Karpas-422 (cell line): ENCODE measurements at regions not wholly inside any gene's neighbourhood (a gene's known extent, or its start where the extent isn't known, plus 50 kb on each side); places are given as distances from the start of the nearest gene placed in this dataset.

Experiments used
- DNase-seq: peaks from one replicate; pipeline ENCODE4 v3.0.0-alpha.2; 2015
- H2AFZ ChIP-seq: fragments of 200-600 bp; sonication (generic); 2 replicates; pipeline ENCODE4 v1.6.1; 2014; ENCODE audit warnings: antibody characterized with exemption, low read length, mixed read lengths
- H3K27ac ChIP-seq: fragments of 200-600 bp; sonication (generic); 2 replicates; pipeline ENCODE4 v1.5.1; 2014; ENCODE audit warnings: mild to moderate bottlenecking, low read length, moderate library complexity
- H3K27me3 ChIP-seq: fragments of 200-600 bp; sonication (generic); 2 replicates; pipeline ENCODE4 v1.6.1; 2014; ENCODE audit warnings: low read length, mixed read lengths
- H3K36me3 ChIP-seq: fragments of 200-600 bp; sonication (generic); 2 replicates; pipeline ENCODE4 v1.6.1; 2014; ENCODE audit warnings: low read length, mixed read lengths; ENCODE audit not compliant: insufficient read depth
- H3K4me1 ChIP-seq: fragments of 200-600 bp; sonication (generic); 2 replicates; pipeline ENCODE4 v1.6.1; 2014; ENCODE audit warnings: mild to moderate bottlenecking, low read length, mixed read lengths
- H3K4me2 ChIP-seq: fragments of 200-600 bp; sonication (generic); 2 replicates; pipeline ENCODE4 v1.6.1; 2014; ENCODE audit warnings: low read length, low read depth, mild to moderate bottlenecking; ENCODE audit not compliant: poor library complexity, severe bottlenecking
- H3K4me3 ChIP-seq: fragments of 200-600 bp; sonication (generic); 2 replicates; pipeline ENCODE4 v1.5.1; 2014; ENCODE audit warnings: mild to moderate bottlenecking, antibody characterized with exemption, low read length, mixed read lengths
- H3K79me2 ChIP-seq: fragments of 200-600 bp; sonication (generic); 2 replicates; pipeline ENCODE4 v1.6.1; 2014; ENCODE audit warnings: mild to moderate bottlenecking, low read length, mixed read lengths
- H3K9ac ChIP-seq: fragments of 200-600 bp; sonication (generic); 2 replicates; pipeline ENCODE4 v1.6.0; 2014; ENCODE audit warnings: low read length
- H3K9me2 ChIP-seq: fragments of 200-600 bp; sonication (generic), shearing (Covaris generic); replicated peaks from 2 replicates; pipeline ENCODE4 v1.6.0; 2014; ENCODE audit warnings: mild to moderate bottlenecking, low read length, moderate library complexity; ENCODE audit not compliant: insufficient read depth
- H3K9me3 ChIP-seq: fragments of 300-700, 200-600 bp; sonication (generic); 2 replicates; pipeline ENCODE4 v1.6.1; 2014; ENCODE audit warnings: low read length, mixed read lengths
- H4K20me1 ChIP-seq: fragments of 200-600 bp; sonication (generic); 2 replicates; pipeline ENCODE4 v1.6.1; 2014; ENCODE audit warnings: mild to moderate bottlenecking, antibody characterized with exemption, low read length, low read depth; ENCODE audit not compliant: insufficient read depth

DNA sequence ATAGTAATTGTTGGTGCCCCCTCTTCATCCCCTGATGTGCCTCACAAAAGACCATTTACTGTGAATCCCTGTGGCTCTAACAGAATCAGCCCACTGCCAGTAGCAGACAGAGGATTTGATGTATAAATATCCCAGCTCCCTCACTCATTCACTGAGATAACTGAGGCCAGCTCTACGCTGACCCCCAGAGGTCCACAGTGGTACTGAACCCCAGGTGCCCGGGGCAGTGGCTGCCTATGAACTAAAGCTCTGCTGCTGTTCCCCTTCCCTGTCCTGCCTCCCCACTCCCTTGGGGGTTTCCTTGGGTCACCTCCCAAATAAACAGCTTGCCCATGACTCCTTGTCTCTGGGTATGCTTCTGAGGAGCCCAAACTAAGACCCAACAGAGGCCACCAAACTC is 295.8 kb downstream of the FOXL1 start:
- Histone ChIP-seq H2AFZ (no peak overlapping the region), H3K4me1 (no peaks in the 10 kb centered on the region), H3K9me3 (no peaks in the 10 kb centered on the region), H3K4me2 (no peak overlapping the region), H3K4me3 (no peak overlapping the region), H3K27me3 (no peaks in the 10 kb centered on the region), H3K79me2 (no peaks in the 10 kb centered on the region), H3K9ac (no peak overlapping the region), H3K9me2 (no peaks in the 10 kb centered on the region), H3K36me3 (no peaks in the 10 kb centered on the region), H4K20me1 (no peaks in the 10 kb centered on the region), H3K27ac (no peak overlapping the region)
- DNase-seq, result peak; percentile 71

GRCh38 chr16:86876499-86876898 is 298.1 kb downstream of the FOXL1 start:
- DNase-seq, result no peak
- Histone ChIP-seq H3K27me3 (no peaks in the 10 kb centered on the region), H4K20me1 (no peaks in the 10 kb centered on the region), H3K4me3 (no peak overlapping the region), H3K9me3 (no peaks in the 10 kb centered on the region), H3K27ac (no peak overlapping the region), H3K4me2 (no peak overlapping the region), H3K4me1 (no peaks in the 10 kb centered on the region), H3K9ac (no peak overlapping the region), H3K9me2 (no peaks in the 10 kb centered on the region), H3K36me3 (no peaks in the 10 kb centered on the region), H3K79me2 (no peaks in the 10 kb centered on the region), H2AFZ (no peak overlapping the region)

DNA sequence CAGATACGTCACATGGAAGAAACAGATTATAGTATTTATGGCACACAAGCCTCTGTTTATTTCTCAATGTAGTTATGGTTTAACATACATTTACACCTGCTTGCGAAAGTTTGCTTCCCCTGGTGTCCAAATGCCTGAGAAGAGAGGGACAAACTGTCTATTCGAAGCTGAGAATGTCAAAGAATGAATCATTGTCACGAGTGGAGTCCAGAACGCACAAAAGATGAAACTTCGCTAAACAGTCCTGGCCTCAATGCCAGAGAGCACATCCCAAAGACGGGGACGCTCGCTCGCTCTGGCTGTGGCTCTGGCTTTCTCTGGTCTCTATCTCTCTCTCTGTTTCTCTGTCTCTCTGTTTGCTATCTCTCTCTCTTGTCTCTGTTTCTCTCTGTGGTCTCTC is 298.8 kb downstream of the FOXL1 start:
- Histone ChIP-seq H3K9ac (no peak overlapping the region), H3K9me2 (no peaks in the 10 kb centered on the region), H3K27ac (no peak overlapping the region), H2AFZ (no peak overlapping the region), H4K20me1 (no peaks in the 10 kb centered on the region), H3K79me2 (no peaks in the 10 kb centered on the region), H3K4me1 (no peaks in the 10 kb centered on the region), H3K27me3 (no peaks in the 10 kb centered on the region), H3K4me2 (no peak overlapping the region), H3K9me3 (no peaks in the 10 kb centered on the region), H3K4me3 (no peak overlapping the region), H3K36me3 (no peaks in the 10 kb centered on the region)
- no peak for DNase-seq

- no peaks in the 10 kb centered on the region for H3K36me3 ChIP-seq
- no peak overlapping the region for H3K9ac ChIP-seq
- DNase-seq, result no peak
- no peaks in the 10 kb centered on the region for H3K9me2 ChIP-seq
- H3K4me1 ChIP-seq, result no peaks in the 10 kb centered on the region
- H3K4me3 ChIP-seq, result no peak overlapping the region
- H2AFZ ChIP-seq, result no peak overlapping the region
- no peaks in the 10 kb centered on the region for H3K9me3 ChIP-seq
- no peaks in the 10 kb centered on the region for H4K20me1 ChIP-seq
- H3K27me3 ChIP-seq, result no peaks in the 10 kb centered on the region
- no peaks in the 10 kb centered on the region for H3K79me2 ChIP-seq
- no peak overlapping the region for H3K4me2 ChIP-seq
- H3K27ac ChIP-seq, result no peak overlapping the region
Observed at GRCh38 chr16:86877835-86878234, 299.5 kb downstream of the FOXL1 start.

- Histone ChIP-seq H3K4me1 (no peaks in the 10 kb centered on the region), H3K4me3 (no peak overlapping the region), H3K4me2 (no peak overlapping the region), H3K79me2 (no peaks in the 10 kb centered on the region), H3K36me3 (no peaks in the 10 kb centered on the region), H3K9me3 (no peaks in the 10 kb centered on the region), H3K27ac (no peak overlapping the region), H2AFZ (no peak overlapping the region), H4K20me1 (no peaks in the 10 kb centered on the region), H3K9ac (no peak overlapping the region), H3K9me2 (no peaks in the 10 kb centered on the region), H3K27me3 (no peaks in the 10 kb centered on the region)
- DNase-seq, result no peak
Observed at GRCh38 chr16:86878236-86879080, 300.1 kb downstream of the FOXL1 start.

DNA sequence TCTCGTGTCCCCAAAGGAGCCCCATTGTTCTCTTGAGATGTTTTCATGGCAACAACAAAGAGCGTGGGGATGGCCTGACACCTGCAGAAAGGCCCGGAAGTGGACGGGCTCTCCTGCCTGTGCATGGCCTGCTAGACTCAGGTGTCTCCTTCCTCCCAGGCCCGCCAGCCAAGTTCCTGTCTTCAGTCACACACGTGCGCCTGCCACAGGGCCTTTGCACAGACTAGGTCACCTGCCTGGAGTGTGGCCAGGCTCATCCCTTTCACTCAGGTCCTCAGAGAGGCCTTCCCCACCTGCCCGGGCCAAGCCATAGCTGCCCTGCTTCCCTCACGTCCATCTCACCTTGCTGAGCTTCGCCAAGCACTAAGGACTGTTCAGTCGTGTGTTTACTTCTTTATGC is 300.9 kb downstream of the FOXL1 start:
- H3K27ac ChIP-seq, result no peak overlapping the region
- no peaks in the 10 kb centered on the region for H4K20me1 ChIP-seq
- no peaks in the 10 kb centered on the region for H3K27me3 ChIP-seq
- H3K4me3 ChIP-seq, result no peak overlapping the region
- H3K9ac ChIP-seq, result no peak overlapping the region
- no peak overlapping the region for H3K4me2 ChIP-seq
- H2AFZ ChIP-seq, result no peak overlapping the region
- no peaks in the 10 kb centered on the region for H3K4me1 ChIP-seq
- H3K9me2 ChIP-seq, result no peaks in the 10 kb centered on the region
- DNase-seq, result no peak
- no peaks in the 10 kb centered on the region for H3K9me3 ChIP-seq
- no peaks in the 10 kb centered on the region for H3K79me2 ChIP-seq
- H3K36me3 ChIP-seq, result no peaks in the 10 kb centered on the region

DNA sequence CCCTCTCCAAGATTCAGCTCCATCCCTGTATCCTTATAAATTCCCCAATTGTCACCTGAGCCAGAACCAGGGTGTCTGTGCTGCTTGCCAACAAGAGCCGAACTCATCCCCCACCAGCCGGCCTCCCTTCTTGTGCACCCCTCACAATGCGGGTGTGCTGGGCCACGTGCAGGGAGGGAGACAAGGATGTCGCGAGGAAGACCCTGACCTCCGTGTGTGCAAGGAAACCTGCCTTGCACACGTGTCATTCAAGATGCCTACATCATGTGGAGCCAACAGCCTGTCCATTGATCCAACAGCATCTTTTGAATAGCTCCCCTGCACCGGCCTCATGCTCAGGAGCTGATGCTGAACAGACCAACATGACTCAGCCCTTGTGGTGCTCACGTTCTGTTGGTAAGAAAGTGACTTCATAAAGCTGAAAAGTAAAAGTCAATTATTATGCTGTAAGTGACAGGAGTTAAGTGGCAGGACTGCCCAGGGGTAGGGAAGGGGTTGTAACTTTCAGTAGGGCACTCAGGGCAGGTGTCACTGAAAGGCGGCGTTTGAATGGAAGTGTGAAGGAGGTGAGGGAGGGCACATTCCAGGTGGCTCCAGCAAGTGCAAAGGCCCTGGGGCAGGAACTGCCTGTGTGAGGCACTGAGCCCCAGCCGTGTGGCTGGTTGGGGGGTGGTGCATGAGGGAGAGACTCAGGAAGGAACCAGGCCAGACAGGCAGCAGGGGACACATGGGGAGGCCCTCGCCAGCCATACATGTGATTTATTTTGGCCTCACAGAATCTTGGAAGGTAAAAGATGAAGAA is 302.2 kb downstream of the FOXL1 start:
- H3K4me1 ChIP-seq, result no peaks in the 10 kb centered on the region
- H3K36me3 ChIP-seq, result no peaks in the 10 kb centered on the region
- H3K4me2 ChIP-seq, result no peak overlapping the region
- H4K20me1 ChIP-seq, result no peaks in the 10 kb centered on the region
- no peaks in the 10 kb centered on the region for H3K27me3 ChIP-seq
- no peaks in the 10 kb centered on the region for H3K9me2 ChIP-seq
- DNase-seq, result no peak
- no peaks in the 10 kb centered on the region for H3K79me2 ChIP-seq
- no peak overlapping the region for H3K27ac ChIP-seq
- no peak overlapping the region for H2AFZ ChIP-seq
- H3K9me3 ChIP-seq, result no peaks in the 10 kb centered on the region
- H3K4me3 ChIP-seq, result no peak overlapping the region
- no peak overlapping the region for H3K9ac ChIP-seq

DNA sequence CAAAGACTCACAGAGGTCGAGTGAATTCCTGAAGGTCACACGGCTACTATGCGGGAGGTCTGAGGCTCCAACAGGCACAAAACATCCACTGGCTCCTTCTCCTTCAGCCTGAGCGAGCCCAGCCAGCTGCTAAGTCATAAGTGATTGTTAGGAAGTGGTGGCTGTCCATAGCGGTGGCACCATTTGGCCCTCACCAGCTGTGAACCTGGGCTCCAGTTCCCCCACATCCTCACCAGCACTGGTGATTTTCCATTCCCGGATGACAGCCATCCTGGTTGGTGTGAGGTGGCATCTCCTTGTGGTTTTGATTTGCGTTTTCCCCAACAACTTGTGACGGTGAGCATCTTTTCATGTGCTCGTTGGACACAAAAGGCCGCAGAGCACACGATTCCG is 302.8 kb downstream of the FOXL1 start:
- no peak for DNase-seq
- Histone ChIP-seq H3K36me3 (no peaks in the 10 kb centered on the region), H3K4me1 (no peaks in the 10 kb centered on the region), H3K9me2 (no peaks in the 10 kb centered on the region), H3K4me2 (no peak overlapping the region), H3K9ac (no peak overlapping the region), H3K4me3 (no peak overlapping the region), H3K27ac (no peak overlapping the region), H3K9me3 (no peaks in the 10 kb centered on the region), H2AFZ (no peak overlapping the region), H4K20me1 (no peaks in the 10 kb centered on the region), H3K79me2 (no peaks in the 10 kb centered on the region), H3K27me3 (no peaks in the 10 kb centered on the region)
